Inferior parietal cortex (tissue), 1 donor: ENCODE measurements at regions not wholly inside any gene's neighbourhood (a gene's known extent, or its start where the extent isn't known, plus 50 kb on each side); places are given as distances from the start of the nearest gene placed in this dataset.
"Not testable (repeated sequence)": the region's sequence is repeated elsewhere in the genome, so short reads cannot be mapped to it uniquely, and the experiment has no call there.

Experiments used
- DNase-seq: peaks from one replicate; pipeline ENCODE4 v3.0.0-alpha.2; 2016; ENCODE audit errors: extremely low spot score

DNA sequence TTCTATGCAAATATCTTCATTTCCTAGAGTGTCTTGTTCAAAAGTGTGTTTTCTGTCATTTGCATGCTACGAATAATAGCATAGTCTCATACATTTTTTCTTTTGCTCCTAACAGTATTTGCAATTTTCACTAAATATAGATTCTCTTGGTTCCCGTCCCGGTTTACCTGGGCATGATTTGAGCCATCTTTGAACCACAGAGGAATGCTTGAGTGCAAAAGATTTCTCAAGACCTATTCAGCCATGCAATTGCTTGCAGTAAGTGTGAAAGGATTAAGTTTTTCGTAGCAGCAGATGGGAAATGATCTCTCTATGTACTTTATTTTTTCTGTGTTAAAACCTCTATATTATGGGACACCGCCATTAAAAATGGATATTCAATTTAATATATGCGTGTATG, 733.0 kb downstream of the ZPLD1 start:
- no peak for DNase-seq

DNA sequence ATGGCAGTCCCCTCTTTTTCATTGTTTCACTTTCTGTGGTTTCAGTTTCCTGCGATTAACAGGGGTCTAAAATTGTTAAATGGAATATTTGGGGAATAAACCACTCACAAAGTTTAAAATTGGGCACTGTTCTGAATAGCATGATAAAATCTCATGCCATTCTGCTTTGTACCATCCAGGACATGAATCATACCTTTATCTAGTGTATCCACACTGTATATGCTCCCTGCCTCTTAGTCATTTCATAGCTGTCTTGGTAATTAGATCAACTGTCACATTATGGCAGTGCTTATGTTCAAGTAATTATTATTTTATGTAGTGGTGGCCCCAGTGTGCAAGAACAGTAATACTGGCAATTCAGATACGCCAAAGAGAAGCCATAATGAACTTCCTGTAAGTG, 734.5 kb downstream of the ZPLD1 start:
- no peak for DNase-seq

DNA sequence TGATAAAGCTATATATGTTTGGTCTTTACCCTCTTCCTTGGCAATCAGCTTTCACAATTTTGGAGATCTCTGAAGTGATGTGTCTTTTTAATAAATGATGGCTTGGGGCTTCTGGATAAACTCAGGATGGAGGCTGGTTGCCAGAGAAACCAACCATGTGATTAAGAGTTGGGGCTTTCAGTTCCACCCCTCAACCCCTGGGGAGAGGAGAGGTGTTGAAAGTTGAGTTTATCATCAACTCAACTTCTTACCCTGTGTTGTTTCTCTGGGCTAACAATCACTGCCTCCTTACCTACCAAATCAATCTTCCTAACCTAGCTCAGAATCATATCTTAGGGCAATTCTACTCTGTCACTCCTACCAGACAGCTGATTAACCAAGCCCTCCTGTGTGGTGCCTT, 735.8 kb downstream of the ZPLD1 start:
- DNase-seq, result no peak

DNA sequence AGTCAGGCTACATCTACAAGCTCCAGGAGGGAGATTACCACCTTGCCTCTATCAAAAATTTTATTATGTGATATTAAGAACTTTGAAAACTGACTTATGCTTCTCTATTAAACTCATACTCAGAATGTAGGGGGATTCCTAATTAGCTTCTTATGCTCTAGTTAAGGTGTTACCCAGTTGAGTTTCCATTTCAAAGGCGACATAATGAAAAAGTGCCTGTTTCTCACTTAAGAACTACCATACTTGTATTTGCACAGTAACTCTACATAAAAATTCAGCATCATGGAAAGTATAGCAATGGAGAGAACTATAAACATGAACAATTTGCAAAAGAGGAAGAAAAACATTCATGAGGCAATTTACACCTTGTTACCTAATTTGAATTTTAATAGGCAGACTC, 739.1 kb downstream of the ZPLD1 start:
- DNase-seq, result no peak

DNA sequence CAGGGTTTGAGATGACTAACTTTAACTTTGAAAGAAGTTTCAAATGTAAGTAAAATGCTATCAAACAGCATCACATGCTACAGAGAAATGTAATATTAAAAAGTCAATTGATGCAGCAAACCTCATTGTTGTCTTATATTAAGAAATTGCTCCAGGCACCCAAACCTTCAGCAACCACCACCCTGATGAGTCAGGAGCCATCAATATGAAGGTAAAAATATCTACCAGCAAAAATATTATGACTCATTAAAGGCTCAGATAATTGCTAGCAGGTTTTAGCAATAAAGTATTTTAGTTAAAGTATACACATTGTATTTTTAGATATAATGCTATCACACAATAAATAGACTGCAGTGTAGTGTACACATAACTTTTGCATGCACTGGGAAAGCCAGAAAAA, 746.3 kb downstream of the ZPLD1 start:
- no peak for DNase-seq

DNA sequence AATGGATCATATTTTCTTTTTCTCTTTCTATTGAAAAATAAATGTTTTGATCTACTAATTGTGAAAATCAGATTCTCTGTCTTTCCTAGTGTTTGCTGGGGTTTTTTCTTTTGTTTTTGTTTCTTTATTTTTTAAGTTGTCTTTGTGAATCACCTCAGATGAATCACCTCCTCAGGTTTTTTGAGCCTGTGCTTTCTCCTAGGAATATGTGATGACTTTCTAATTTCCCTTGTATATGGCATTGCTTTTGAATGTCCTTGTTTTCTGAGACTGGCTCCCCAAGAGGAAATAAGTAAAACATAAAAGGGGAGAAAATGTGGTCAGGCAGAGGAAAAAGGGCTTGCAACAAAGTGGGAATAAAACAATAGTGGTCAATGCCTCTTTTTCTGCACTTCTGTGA, 750.0 kb downstream of the ZPLD1 start:
- DNase-seq, result no peak

DNA sequence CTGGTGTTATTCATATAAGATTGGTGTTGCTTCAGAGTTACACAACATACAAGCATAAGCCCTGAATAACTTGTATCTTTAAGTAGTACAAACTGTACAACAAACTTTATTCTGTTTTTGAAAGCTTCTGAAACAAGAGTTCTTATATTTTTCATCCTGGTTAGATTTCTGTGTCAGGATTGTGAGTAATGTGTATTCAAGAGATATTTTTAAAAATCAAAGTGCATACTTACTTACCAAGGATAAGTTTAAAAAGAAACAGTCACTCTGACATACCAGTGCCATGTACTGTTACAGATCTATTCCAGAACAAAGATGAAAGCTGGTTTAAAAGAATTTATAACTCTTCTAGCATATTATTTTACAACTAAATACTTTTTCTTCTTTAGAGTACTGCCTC, 755.1 kb downstream of the ZPLD1 start:
- DNase-seq, result peak; percentile 4

DNA sequence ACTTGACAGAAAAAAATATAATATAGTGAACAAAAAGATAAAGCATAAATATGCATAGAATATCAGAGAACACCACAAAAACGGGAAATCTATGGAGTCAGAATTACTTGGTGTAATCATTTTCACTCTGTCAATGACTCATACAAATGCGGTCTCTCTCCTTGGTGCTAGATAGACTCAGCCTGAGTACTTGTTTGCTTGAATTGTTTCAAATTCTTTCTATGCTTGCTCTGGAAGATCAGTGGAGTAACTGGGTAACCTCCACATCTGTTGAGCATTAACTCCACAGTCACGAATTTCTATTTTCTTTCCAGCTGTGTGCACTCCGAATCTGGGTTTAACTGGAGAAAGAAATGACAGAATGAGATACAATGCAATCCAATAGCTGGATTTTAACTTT, 760.4 kb downstream of the ZPLD1 start:
- DNase-seq, result no peak

DNA sequence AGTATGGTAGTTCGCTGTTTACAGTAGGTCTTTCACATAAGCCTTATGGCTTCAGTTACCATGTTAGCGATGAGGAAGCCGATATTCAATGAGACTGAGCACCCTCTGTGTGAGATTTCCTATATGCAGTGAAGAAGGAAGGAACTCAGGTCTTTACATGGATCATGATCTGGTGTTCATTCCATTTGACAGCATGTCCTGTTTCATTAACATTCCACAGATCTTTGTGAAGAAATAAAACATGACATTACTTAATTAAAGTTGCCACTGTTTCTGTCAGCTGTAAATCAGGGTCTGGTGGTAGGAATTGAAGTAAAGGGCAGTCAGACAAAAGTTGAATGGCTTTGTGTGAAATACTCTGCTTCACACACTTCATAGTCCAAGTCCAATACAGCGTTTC, 768.6 kb downstream of the ZPLD1 start:
- no peak for DNase-seq

DNA sequence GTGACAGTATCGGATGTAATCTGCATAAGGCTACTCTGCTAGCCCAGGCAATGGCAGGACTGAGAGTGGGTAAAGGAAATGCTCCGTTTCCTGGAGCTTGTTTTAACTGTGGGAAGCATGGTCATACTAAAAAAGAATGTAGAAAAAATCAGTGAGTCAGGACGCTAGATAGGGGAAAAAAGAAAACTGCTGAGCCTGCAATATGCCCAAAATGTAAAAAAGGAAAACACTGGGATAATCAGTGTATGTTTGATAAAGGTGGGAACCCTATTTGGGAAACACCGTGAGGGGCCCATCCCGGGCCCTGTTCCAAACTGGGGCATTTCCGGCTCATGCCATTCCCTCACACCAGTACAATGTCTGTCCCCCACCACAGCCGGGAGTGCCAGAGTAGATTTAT, 775.8 kb downstream of the ZPLD1 start:
- no peak for DNase-seq

DNA sequence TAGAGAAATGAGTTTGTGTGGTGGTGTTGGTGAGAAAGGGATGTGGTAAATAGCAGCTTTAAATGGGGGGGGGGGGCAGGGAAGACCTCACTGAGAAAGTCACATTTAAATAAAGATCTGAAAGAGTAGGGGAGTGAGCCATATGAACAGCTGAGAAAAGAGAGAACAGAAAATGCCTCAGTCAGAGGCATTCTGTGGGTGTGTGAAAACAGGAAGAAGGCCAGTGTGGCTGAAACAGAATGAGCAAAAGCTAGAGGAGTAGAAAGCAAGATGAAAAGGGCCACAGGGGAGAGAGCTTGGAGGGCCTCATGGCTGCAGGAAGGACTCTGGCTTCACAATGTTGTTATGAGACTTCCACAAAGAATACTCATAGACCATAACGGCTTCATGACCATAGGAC, 783.3 kb downstream of the ZPLD1 start:
- no peak for DNase-seq

DNA sequence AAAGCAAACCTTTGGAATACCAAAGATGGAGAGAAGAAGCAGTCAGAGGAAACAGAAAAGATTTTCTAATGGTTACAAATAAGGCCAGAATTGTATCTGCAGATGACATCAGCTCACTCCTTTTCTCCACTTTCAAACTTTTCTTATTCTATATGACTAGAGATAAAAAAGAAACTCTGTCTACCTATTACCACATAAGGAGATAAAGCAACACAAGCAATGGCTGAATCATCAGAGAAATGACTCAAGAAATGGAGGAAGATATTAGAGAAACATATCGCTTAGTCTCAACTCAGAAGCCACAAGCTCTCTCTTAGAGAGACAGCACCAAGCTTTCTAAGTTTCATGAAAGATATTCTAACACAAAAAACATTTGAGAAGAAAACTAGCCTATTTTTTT, 784.0 kb downstream of the ZPLD1 start:
- DNase-seq, result no peak

DNA sequence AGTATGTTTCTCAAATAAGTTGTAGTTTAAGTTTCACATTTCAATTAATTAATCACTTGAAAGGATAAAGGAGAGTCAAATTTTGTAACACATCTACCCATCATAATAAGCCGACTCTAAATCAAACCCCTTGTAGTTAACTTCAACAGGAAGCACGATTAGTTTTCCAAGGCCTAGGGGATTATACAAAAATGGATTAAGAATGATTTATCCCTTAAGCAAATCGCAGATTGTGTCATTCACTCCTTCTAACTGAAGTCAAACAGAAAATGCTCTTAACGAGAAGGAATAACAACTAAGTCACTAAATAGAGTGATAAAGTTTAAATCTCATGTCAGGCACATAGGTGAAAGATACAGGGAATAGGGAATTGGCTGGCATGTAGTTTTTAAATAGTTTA, 792.8 kb downstream of the ZPLD1 start:
- DNase-seq, result no peak

DNA sequence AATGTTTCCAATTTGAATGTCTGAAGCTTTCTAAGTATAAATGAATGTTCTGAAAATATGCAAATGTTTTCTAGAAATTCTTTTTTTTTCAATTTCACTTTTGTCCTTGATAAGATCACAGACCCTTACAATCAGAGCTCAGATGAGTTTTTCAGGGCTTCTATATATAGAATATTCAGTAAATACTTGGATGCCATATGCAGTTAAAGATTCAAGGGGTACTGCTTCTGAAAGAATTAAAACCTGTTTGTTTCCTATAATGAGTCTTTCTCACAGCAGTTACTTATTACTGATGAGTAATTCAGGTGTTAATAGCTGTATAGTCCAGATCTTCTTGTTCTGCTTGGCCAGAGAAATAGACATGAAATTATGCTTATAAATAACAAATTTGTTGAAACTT, 812.6 kb downstream of the ZPLD1 start:
- no peak for DNase-seq

DNA sequence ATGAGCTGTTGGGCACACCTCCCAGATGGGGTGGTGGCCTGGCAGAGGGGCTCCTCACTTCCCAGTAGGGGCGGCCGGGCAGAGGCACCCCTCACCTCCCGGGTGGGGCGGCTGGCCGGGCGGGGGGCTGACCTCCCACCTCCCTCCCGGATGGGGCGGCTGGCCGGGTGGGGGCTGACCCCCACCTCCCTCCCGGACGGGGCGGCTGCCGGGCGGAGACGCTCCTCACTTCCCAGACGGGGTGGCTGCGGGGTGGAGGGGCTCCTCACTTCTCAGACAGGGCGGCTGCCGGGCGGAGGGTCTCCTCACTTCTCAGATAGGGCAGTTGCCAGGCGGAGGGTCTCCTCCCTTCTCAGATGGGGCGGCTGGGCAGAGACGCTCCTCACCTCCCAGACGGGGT, 820.0 kb downstream of the ZPLD1 start:
- not testable (repeated sequence) for DNase-seq

DNA sequence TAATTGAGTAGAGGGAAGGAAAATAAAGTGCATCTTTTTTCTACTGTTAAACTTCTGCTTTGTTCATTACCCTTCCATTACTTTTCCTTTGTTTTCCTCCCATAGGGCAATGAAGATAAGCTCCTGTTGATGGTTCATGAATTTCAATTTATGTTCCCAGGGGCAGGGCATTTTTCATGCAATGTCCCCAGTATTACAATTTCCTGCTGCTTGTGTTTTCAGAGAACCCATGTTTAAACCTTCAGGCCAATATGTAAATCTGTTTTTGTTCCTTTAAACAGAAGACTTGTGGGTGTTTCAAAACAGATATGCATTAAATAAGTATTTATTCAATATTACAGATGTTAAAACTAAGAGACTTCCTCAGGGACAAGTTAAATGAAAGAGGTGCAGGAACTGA, 834.5 kb downstream of the ZPLD1 start:
- DNase-seq, result no peak

DNA sequence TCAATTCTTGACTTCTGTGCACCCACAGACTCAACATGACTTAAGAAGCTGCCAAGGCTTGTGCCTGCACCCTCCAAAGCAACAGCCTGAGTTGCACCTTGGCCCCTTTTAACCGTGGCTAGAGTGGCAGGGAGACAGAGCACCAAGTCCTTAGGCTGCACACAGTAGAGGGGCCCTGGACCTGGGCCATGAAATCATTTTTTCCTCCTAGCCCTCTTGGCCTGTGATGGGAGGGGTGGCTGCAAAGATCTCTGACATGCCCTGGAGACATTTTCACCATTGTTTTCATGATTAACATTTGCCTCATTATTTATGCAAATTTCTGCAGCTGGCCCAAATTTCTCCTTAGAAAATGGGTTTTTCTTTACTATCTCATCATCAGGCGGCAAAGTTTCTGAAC, 836.8 kb downstream of the ZPLD1 start:
- DNase-seq, result no peak

DNA sequence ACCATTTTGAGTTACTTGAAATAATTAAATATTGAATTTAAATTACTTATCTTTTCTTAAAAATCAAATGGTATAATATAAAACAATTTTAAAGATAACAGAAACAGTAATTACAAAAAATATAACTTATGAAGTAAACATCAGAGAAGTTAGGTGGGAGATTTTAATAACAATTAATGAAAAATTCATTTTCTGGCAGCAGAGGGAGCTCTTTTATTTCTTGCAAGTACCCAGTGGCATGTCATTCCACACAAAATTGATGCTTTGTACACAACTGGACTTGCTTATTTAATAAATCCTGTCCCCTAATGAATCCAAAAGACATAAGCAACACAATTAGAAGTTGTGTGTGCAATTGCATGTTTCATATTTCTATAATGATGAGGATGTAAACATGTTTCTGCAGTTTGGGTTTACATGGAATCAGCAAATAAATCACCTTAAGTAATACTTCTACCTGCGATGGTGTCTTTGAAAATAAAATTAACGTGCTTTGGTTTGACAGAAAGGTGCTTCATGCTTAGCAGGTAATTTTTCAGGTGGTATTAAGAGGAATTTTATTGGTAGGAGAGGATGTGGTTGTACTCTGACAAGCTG, 861.3 kb downstream of the ZPLD1 start:
- DNase-seq, result peak; percentile 26

DNA sequence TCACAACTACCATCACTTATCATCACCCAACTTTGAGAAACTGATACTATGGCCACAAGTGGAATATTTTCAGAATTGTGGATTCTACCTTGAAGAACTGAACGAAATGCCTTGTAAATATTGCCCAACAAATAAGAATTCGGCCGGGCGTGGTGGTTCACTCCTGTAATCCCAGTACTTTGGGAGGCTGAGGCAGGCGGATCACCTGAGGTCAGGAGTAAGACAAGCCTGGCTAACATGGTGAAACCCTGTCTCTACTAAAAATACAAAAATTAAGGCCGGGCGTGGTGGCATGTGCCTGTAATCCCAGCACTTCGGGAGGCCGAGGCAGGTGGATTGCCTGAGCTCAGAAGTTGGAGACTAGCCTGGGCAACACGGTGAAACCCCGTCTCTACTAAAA, 862.7 kb downstream of the ZPLD1 start:
- DNase-seq, result not testable (repeated sequence)

DNA sequence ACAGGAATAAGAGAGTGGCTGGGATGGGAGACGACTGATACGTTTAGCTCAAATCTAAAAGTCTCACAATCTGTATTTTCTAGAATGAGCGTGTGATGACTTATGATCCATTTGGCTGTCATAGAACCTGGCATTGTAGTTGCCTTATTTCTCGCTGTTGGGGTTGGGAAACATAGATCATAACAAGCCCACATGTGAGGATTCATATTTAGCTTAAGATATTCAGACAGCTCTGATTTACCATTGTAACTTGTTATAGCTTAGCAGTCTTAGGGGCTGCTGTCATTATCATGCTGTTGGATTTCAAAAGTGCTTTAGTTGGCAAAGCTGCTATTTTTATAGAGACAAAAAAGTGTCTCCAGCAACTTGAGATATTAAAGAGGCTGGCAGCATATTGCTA, 871.3 kb downstream of the ZPLD1 start:
- no peak for DNase-seq

DNA sequence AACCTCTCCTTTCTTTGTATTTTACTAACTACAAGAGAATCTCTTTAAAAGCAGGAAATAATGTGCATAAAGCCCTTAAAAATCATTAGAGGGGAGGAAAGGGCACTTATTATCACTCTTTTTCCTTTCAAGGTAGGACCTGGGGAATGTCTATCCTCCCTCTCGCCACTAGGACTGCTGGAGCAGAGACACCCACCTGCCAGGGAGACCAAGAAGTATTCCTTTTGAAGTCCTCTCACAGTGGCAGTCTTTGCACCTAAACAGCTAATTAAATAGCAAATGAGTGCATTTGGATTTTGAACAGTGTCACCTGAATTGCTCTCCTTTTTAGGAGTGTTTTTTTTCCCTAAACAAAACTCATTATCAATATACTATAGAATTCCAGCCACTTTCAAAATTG, 874.1 kb downstream of the ZPLD1 start:
- DNase-seq, result no peak

DNA sequence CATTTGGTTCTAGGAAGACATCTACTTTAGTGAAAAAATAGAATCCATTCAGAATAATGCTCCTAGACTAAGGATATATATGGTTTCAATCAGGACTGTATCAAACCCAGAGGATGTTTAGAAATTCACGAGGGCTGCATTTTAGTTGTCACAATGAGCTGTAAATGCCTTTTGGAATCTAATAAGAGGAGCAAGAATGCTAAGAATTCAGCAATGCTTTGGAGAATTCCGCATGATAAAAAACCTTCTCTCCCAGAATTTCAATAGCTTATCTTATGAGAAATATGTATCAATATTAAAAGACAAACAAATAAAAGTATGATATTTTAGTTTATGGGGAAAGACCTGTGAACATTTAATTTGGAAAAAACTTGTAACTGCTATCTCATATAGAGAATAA, 885.1 kb downstream of the ZPLD1 start:
- DNase-seq, result no peak

DNA sequence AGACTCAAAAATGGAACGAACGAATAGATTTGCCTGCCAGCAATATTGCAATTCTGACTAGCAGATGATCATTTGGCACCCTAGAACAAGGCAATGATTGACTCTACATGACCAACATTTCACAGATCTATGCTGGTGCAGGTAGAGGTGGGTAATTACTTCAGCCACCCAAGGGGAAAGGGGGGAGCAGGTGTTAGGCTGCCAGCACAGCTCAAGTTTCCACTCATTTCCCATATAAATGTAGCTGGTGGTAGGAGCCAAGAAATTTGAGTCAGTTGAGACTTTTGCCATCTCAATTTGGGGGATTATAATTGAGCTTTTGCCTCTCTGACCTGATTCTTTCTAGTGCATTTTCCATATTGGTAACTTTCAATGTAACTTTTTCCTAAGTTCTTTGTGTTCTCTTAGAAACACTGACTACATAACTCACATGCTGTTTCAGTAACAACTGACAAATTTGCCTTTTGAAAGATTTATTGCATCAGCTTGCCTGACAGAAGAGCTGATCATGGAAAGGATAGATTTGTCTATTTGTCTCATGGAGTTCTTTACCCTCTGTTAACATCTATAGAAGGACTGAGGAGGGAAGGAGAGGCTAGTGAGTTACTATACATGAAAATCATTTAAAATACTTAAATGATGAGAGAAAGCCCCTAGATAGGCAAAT, 902.5 kb downstream of the ZPLD1 start:
- DNase-seq, result no peak

DNA sequence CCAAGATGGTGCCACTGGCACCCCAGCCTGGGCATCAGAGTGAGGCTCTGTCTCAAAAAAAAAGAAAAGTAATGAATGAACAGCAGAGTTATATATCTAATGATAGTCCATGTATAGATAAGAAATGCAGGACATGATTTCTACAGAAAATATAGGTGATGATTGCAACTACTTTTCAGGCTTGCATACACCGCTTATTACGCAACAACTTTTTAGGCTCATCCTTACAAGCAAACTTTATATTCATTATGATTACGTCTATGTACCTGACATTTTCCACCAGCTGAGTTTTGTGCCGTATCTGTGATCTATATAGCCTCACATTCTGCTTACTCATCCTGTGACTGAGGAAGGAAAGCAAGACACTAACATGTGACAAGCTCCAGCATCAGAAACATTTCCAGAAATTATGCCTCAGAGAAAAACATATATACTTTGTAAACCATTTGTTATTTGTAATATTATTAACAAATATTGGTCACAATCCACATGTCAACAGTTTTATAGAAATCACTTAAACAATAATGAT, 906.3 kb downstream of the ZPLD1 start:
- DNase-seq, result no peak
